GM18870 (cell line): ENCODE measurements at regions not wholly inside any gene's neighbourhood (a gene's known extent, or its start where the extent isn't known, plus 50 kb on each side); places are given as distances from the start of the nearest gene placed in this dataset.
"Not testable (repeated sequence)": the region's sequence is repeated elsewhere in the genome, so short reads cannot be mapped to it uniquely, and the experiment has no call there.

Experiments used
- ATAC-seq: cut with Tn5 transposase; IDR thresholded peaks from one replicate; pipeline ENCODE4 v1.9.1; 2021; ENCODE audit warnings: moderate library complexity; ENCODE audit not compliant: unreplicated experiment

DNA sequence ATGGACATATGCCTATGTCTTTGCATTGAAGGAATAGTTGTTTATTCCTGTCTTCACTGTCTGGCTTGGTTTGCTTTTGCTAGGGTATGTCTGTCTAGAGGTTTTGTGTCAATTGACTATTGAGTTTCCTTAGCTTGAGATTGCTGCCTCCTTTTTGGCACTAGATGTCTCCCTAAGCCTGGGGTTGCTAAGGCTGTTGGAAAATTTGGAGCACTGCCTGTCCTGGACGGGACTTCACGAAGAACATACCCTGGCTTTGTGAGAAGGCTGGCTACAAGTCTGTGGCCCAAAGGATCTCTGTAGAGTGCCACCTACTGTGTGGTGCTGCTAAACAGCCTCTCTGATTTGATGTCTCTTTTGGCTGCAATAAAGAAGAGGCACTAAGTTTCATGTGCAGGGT is 183.8 kb upstream of the NUDT10 start:
- no peak for ATAC-seq

- ATAC-seq, result no peak
Measured at GRCh38 chrX:51151734-51152133, 180.9 kb upstream of the NUDT10 start.

GRCh38 chrX:51155157-51155556 is 177.5 kb upstream of the NUDT10 start:
- no peak for ATAC-seq

DNA sequence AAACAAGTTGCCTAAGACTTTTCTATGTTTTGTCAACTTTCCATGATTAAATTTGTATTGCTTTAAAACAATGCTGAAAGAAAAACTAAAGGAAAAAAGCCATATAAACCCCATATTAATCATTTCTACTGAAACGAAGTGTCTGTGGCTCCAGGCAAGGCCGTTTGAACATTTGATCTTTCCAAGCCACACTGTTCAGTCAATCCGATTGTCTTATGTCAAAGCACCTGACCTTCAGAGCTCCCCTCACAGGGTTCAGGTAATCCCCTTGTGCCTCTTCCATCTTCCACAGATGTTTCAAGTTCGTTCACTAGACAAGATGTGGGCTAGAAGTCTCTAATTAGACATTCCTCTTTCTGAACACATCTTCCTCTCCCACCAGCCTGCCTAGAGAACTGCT is 177.1 kb upstream of the NUDT10 start:
- no peak for ATAC-seq

GRCh38 chrX:51158231-51158630 is 174.4 kb upstream of the NUDT10 start:
- ATAC-seq, result no peak

DNA sequence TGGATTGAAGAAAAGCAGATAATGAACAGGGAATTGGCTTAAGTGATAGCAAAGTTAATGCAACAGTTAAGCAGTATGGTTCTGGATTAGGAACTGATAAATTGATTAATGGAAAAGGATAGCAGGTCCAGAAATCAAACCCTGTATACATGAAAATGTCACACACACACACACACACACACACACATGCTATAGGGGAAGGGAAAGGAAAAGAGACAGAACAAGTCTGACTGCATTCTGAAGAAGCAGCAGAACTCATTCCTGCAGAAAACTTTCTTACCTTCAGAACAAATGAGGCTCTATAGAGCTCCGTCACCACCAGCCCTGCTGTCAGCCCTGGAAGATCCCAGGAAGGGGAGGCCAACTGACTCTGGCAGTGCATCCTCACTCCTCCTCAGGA is 173.2 kb upstream of the NUDT10 start:
- not testable (repeated sequence) for ATAC-seq

GRCh38 chrX:51163730-51164129 is 168.9 kb upstream of the NUDT10 start:
- no peak for ATAC-seq

DNA sequence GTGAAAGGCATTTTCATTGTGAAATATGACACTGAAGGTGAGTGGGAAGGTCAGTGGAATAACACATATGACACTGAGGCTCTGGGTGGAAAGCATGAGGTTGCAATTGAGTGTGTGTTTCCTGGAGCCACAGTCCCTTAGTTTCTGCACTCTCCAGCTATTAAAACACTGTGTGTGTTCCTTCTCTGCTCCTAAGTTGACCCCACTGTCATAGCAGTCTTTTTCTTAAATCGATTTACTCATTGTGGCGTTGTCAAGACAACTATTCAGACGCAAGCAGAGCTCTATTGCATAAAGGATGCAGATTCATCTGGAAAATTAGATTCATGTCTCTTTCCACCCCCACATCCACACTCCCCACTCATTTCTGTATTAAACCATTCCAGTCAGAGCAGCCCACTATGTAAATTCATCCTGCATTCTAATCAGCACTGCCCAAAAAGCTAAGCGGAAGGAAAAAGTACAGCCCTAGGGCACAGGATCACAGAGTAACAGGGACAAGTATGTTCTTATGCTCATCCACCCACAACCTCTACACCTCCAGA is 154.2 kb upstream of the NUDT10 start:
- ATAC-seq, result not testable (repeated sequence)

DNA sequence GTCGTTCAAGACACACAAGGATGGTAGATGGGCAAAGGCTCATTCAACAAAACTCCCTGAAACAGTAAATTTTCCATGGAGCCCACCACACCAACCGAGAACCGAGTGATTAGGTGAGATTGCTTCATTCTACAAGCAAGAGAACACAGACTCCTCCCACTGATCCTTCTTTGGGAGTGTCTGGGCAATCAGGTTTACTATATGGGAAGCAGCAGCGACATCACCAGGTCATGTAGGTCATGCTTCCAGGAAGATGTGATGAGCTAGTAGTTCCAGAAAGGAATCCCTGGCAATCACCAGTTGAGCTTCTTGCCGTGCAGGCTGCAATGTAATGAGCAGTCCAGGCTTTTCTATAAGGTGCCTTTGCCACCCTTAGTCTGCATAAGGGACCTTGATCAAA is 152.8 kb upstream of the NUDT10 start:
- ATAC-seq, result not testable (repeated sequence)

DNA sequence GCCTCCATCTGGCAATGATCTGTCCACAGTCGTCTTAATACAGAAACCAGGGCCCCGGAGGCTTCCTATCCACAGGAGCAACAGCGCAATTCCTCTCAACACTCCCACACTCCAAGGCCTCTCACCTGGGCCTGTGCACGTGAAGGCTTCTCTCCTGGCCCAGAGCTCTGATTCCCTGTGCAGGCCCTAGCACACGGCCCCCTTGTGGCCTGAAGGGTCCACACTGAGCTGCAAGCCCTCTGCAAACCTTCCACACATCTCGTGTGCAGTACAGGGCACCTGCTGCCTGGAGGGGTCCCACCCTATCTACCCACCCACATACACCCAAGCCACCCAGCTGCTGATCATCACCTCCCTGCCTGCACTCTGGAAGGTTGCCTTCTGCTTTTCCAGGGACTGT is 150.1 kb upstream of the NUDT10 start:
- no peak for ATAC-seq

DNA sequence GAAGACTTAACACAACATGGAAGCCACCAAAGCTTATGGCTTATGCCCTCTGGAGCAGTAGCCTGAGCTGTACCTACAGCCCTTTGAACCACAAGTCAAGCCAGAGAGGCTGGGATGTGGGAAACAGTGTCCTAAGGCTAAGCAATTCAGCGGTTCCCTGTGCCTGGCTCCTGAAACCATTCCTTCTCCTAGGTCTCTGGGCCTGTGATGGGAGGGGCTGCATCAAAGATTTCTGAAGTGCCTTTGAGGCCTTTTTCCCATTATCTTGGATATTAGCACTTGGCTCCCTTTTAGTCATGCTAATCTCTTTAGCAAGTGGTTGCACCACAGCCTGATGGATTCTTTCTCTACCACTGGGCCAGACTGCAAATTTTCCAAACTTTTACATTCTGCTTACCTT is 140.5 kb upstream of the NUDT10 start:
- ATAC-seq, result no peak

- ATAC-seq, result no peak
Measured at GRCh38 chrX:51215266-51215665, 117.4 kb upstream of the NUDT10 start.

- no peak for ATAC-seq
Measured at GRCh38 chrX:51215856-51216255, 116.8 kb upstream of the NUDT10 start.

GRCh38 chrX:51242212-51242611 is 90.4 kb upstream of the NUDT10 start:
- ATAC-seq, result no peak

DNA sequence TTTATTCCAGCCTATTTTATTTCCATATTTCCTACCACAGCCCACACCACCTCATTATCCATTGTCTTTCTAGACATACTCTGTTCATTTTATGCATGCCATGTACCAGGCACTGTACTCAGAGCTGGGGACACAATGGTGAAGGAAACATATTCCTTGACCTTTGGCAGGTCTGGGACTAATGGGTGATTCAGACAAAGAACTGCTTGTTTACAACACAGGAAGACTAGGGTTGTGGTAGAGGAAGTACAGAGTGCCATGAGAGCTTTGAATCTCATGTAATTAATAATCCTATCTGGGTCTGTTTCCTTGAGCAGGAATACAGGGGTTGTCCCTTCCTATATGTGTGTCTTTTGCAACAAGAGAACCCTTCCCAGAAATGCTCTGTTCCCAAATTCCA is 75.1 kb upstream of the NUDT10 start:
- ATAC-seq, result no peak

GRCh38 chrX:51262271-51262670 is 70.4 kb upstream of the NUDT10 start:
- ATAC-seq, result not testable (repeated sequence)

DNA sequence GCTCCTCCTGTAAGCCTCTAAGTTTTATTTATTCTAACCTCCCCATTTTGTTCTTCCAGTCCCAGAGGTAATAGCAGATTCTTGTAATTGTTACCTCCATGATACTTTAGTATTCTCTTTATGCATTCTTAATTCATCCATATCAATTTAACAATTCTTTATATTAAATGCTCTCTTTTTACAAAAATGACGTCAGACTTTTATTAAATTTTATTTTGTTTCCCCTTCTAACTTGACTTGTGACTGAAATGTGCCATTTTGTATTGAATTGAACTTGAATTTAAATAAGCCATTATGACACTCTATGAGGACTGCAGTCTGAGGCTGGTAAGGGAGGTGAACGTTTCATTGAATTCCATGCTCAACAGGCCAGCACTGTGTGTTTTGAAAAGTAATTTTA is 60.0 kb upstream of the NUDT10 start:
- ATAC-seq, result no peak

GRCh38 chrX:51281758-51282318 is 50.8 kb upstream of the NUDT10 start:
- no peak for ATAC-seq
